ENCODE measurements at regions not wholly inside any gene's neighbourhood (a gene's known extent, or its start where the extent isn't known, plus 50 kb on each side); places are given as distances from the start of the nearest gene placed in this dataset.

- TF ChIP-seq, protein P1, sequence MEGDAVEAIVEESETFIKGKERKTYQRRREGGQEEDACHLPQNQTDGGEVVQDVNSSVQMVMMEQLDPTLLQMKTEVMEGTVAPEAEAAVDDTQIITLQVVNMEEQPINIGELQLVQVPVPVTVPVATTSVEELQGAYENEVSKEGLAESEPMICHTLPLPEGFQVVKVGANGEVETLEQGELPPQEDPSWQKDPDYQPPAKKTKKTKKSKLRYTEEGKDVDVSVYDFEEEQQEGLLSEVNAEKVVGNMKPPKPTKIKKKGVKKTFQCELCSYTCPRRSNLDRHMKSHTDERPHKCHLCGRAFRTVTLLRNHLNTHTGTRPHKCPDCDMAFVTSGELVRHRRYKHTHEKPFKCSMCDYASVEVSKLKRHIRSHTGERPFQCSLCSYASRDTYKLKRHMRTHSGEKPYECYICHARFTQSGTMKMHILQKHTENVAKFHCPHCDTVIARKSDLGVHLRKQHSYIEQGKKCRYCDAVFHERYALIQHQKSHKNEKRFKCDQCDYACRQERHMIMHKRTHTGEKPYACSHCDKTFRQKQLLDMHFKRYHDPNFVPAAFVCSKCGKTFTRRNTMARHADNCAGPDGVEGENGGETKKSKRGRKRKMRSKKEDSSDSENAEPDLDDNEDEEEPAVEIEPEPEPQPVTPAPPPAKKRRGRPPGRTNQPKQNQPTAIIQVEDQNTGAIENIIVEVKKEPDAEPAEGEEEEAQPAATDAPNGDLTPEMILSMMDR (IDR thresholded peaks at IDR 0.05): no peak
- no peak for TF ChIP-seq ZFX (IDR thresholded peaks at IDR 0.05; ENCODE audit: borderline replicate concordance)
Observed at GRCh38 chr1:25169168-25169567, 63.1 kb downstream of the SYF2 start.
